Natural killer cell treated with Interleukin-12 subunit alpha and Interleukin-12 subunit beta and Interleukin-15 and Interleukin-18, amount 100 ng/mL, for 72 hours (primary cell): ENCODE measurements at regions not wholly inside any gene's neighbourhood (a gene's known extent, or its start where the extent isn't known, plus 50 kb on each side); places are given as distances from the start of the nearest gene placed in this dataset.

Experiments
- ATAC-seq, 2 donors: fragments of 150-1000 bp; cut with Tn5 transposase in 1 of 2; sonication (Bioruptor Pico), chemical (Tn5 transposase) in 1 of 2; 2 replicates each; pipeline ENCODE4 v1.10.0; 2021
- DNase-seq: peaks from one replicate; pipeline ENCODE4 v3.0.0; 2022; ENCODE audit warnings: low spot score
- H3K27ac Mint-ChIP-seq, 2 donors: 1 replicate in 1 of 2; 2 replicates in 1 of 2; pipeline ENCODE4 v1.8.0; 2022; ENCODE audit warnings: mixed read lengths in 2 of 2, mild to moderate bottlenecking in 1 of 2, moderate library complexity in 1 of 2
- H3K27me3 Mint-ChIP-seq, 2 donors: 1 replicate in 1 of 2; 2 replicates in 1 of 2; pipeline ENCODE4 v1.8.0; 2022; ENCODE audit warnings: mixed read lengths in 2 of 2
- H3K36me3 Mint-ChIP-seq: one replicate; pipeline ENCODE4 v1.8.0; 2022; ENCODE audit warnings: mixed read lengths
- H3K4me1 Mint-ChIP-seq, 2 donors: 1 replicate in 1 of 2; 2 replicates in 1 of 2; pipeline ENCODE4 v1.8.0; 2022; ENCODE audit warnings: low read depth in 2 of 2, mixed read lengths in 2 of 2, mild to moderate bottlenecking in 1 of 2
- H3K4me3 Mint-ChIP-seq: one replicate; pipeline ENCODE4 v1.8.0; 2022; ENCODE audit warnings: mixed read lengths
- H3K9me3 Mint-ChIP-seq: 2 replicates; pipeline ENCODE4 v1.8.0; 2022; ENCODE audit warnings: mixed read lengths

GRCh38 chr13:31853643-31854326, 114.5 kb downstream of the RXFP2 start:
- no peak overlapping the region for H3K4me3 Mint-ChIP-seq
- peaks cover 0 to 6% of the 10 kb centered on the region in 2 donors for H3K4me1 Mint-ChIP-seq
- DNase-seq (no peak), ATAC-seq (no peak)
- no peaks in the 10 kb centered on the region for H3K36me3 Mint-ChIP-seq
- H3K27ac Mint-ChIP-seq = no peak overlapping the region
- H3K27me3 Mint-ChIP-seq = no peaks in the 10 kb centered on the region
- H3K9me3 Mint-ChIP-seq = no peaks in the 10 kb centered on the region

GRCh38 chr13:31859571-31859970, 120.2 kb downstream of the RXFP2 start:
- Mint-ChIP-seq H3K36me3 (no peaks in the 10 kb centered on the region), H3K9me3 (no peaks in the 10 kb centered on the region), H3K27ac (no peak overlapping the region), H3K4me1 (no peaks in the 10 kb centered on the region), H3K27me3 (no peaks in the 10 kb centered on the region), H3K4me3 (no peak overlapping the region)
- ATAC-seq = no peak
- no peak for DNase-seq

- DNase-seq (no peak), ATAC-seq (no peak)
- no peaks in the 10 kb centered on the region for H3K36me3 Mint-ChIP-seq
- peaks cover 2% of the 10 kb centered on the region in 2 donors for H3K4me1 Mint-ChIP-seq
- no peaks in the 10 kb centered on the region for H3K9me3 Mint-ChIP-seq
- H3K27me3 Mint-ChIP-seq = no peaks in the 10 kb centered on the region
- no peak overlapping the region for H3K27ac Mint-ChIP-seq
- H3K4me3 Mint-ChIP-seq = no peak overlapping the region
Measured at GRCh38 chr13:31860002-31860401, 120.7 kb downstream of the RXFP2 start.

GRCh38 chr13:31862828-31863227, 123.5 kb downstream of the RXFP2 start:
- Mint-ChIP-seq H3K27ac (no peak overlapping the region), H3K9me3 (no peaks in the 10 kb centered on the region), H3K4me1 (peaks cover 9 to 10% of the 10 kb centered on the region in 2 donors), H3K27me3 (no peaks in the 10 kb centered on the region), H3K4me3 (no peak overlapping the region), H3K36me3 (no peaks in the 10 kb centered on the region)
- DNase-seq = no peak
- ATAC-seq = no peak

- H3K36me3 Mint-ChIP-seq = no peaks in the 10 kb centered on the region
- H3K4me1 Mint-ChIP-seq = peaks cover 9 to 10% of the 10 kb centered on the region in 2 donors
- no peaks in the 10 kb centered on the region for H3K27me3 Mint-ChIP-seq
- no peak overlapping the region for H3K27ac Mint-ChIP-seq
- no peak overlapping the region for H3K4me3 Mint-ChIP-seq
- DNase-seq = no peak
- ATAC-seq = no peak
- no peaks in the 10 kb centered on the region for H3K9me3 Mint-ChIP-seq
Measured at GRCh38 chr13:31864307-31864706, 125.0 kb downstream of the RXFP2 start.

GRCh38 chr13:31866099-31866498, 126.8 kb downstream of the RXFP2 start:
- Mint-ChIP-seq H3K9me3 (no peaks in the 10 kb centered on the region), H3K36me3 (no peaks in the 10 kb centered on the region), H3K27ac (peak overlapping the region in 1 of 2 donors; percentile 8), H3K4me3 (no peak overlapping the region), H3K4me1 (peaks cover 15 to 16% of the 10 kb centered on the region in 2 donors), H3K27me3 (no peaks in the 10 kb centered on the region)
- no peak for DNase-seq
- ATAC-seq = peak; percentile 65 to 71

GRCh38 chr13:31867709-31868108, 128.4 kb downstream of the RXFP2 start:
- no peak overlapping the region for H3K27ac Mint-ChIP-seq
- no peaks in the 10 kb centered on the region for H3K27me3 Mint-ChIP-seq
- no peak for DNase-seq
- H3K4me1 Mint-ChIP-seq = peaks cover 15 to 16% of the 10 kb centered on the region in 2 donors
- H3K36me3 Mint-ChIP-seq = no peaks in the 10 kb centered on the region
- H3K9me3 Mint-ChIP-seq = no peaks in the 10 kb centered on the region
- H3K4me3 Mint-ChIP-seq = no peak overlapping the region
- ATAC-seq = no peak

GRCh38 chr13:31869582-31869981, 130.3 kb downstream of the RXFP2 start:
- no peak overlapping the region for H3K4me3 Mint-ChIP-seq
- H3K4me1 Mint-ChIP-seq = peaks cover 15 to 23% of the 10 kb centered on the region in 2 donors
- no peaks in the 10 kb centered on the region for H3K36me3 Mint-ChIP-seq
- H3K27me3 Mint-ChIP-seq = no peaks in the 10 kb centered on the region
- DNase-seq = no peak
- no peak for ATAC-seq
- no peak overlapping the region for H3K27ac Mint-ChIP-seq
- no peaks in the 10 kb centered on the region for H3K9me3 Mint-ChIP-seq

GRCh38 chr13:31870511-31870910, 131.2 kb downstream of the RXFP2 start:
- no peaks in the 10 kb centered on the region for H3K9me3 Mint-ChIP-seq
- no peak overlapping the region for H3K27ac Mint-ChIP-seq
- no peaks in the 10 kb centered on the region for H3K27me3 Mint-ChIP-seq
- ATAC-seq (no peak), DNase-seq (no peak)
- H3K4me1 Mint-ChIP-seq = peaks cover 8 to 16% of the 10 kb centered on the region in 2 donors
- no peaks in the 10 kb centered on the region for H3K36me3 Mint-ChIP-seq
- no peak overlapping the region for H3K4me3 Mint-ChIP-seq

- ATAC-seq = no peak
- no peak overlapping the region for H3K4me3 Mint-ChIP-seq
- no peaks in the 10 kb centered on the region for H3K27me3 Mint-ChIP-seq
- H3K36me3 Mint-ChIP-seq = no peaks in the 10 kb centered on the region
- no peaks in the 10 kb centered on the region for H3K9me3 Mint-ChIP-seq
- H3K4me1 Mint-ChIP-seq = peaks cover 8 to 14% of the 10 kb centered on the region in 2 donors
- no peak for DNase-seq
- no peak overlapping the region for H3K27ac Mint-ChIP-seq
Measured at GRCh38 chr13:31873145-31873544, 133.8 kb downstream of the RXFP2 start.

GRCh38 chr13:31875134-31875533, 135.8 kb downstream of the RXFP2 start:
- no peak for ATAC-seq
- peaks cover 7 to 11% of the 10 kb centered on the region in 2 donors for H3K4me1 Mint-ChIP-seq
- H3K27ac Mint-ChIP-seq = no peak overlapping the region
- no peaks in the 10 kb centered on the region for H3K36me3 Mint-ChIP-seq
- no peak overlapping the region for H3K4me3 Mint-ChIP-seq
- no peaks in the 10 kb centered on the region for H3K27me3 Mint-ChIP-seq
- DNase-seq = no peak
- no peaks in the 10 kb centered on the region for H3K9me3 Mint-ChIP-seq

- H3K27ac Mint-ChIP-seq = no peak overlapping the region
- peaks cover 3 to 9% of the 10 kb centered on the region in 2 donors for H3K4me1 Mint-ChIP-seq
- no peak overlapping the region for H3K4me3 Mint-ChIP-seq
- ATAC-seq = no peak
- no peaks in the 10 kb centered on the region for H3K9me3 Mint-ChIP-seq
- no peaks in the 10 kb centered on the region for H3K36me3 Mint-ChIP-seq
- no peaks in the 10 kb centered on the region for H3K27me3 Mint-ChIP-seq
- no peak for DNase-seq
Measured at GRCh38 chr13:31878052-31878451, 138.7 kb downstream of the RXFP2 start.

GRCh38 chr13:31878495-31878894, 139.2 kb downstream of the RXFP2 start:
- DNase-seq = no peak
- no peak for ATAC-seq
- Mint-ChIP-seq H3K27ac (no peak overlapping the region), H3K27me3 (no peaks in the 10 kb centered on the region), H3K4me3 (no peak overlapping the region), H3K36me3 (no peaks in the 10 kb centered on the region), H3K9me3 (no peaks in the 10 kb centered on the region), H3K4me1 (peaks cover 3 to 6% of the 10 kb centered on the region in 2 donors)

- H3K9me3 Mint-ChIP-seq = no peaks in the 10 kb centered on the region
- no peak for ATAC-seq
- H3K27me3 Mint-ChIP-seq = no peaks in the 10 kb centered on the region
- H3K4me1 Mint-ChIP-seq = peaks cover 3 to 6% of the 10 kb centered on the region in 2 donors
- no peak for DNase-seq
- H3K4me3 Mint-ChIP-seq = no peak overlapping the region
- no peaks in the 10 kb centered on the region for H3K36me3 Mint-ChIP-seq
- no peak overlapping the region for H3K27ac Mint-ChIP-seq
Measured at GRCh38 chr13:31878955-31879354, 139.6 kb downstream of the RXFP2 start.
